Small intestine (tissue), 7 donors: ENCODE measurements at regions not wholly inside any gene's neighbourhood (a gene's known extent, or its start where the extent isn't known, plus 50 kb on each side); places are given as distances from the start of the nearest gene placed in this dataset.

ENCODE experiments used
- DNase-seq, 2 donors: peaks; one replicate each; pipeline versions ENCODE4 v3.0.0 to v3.0.0-alpha.2; 2013
- FAIRE-seq: peaks from 2 replicates; lab custom pipeline; 2012; peaks lifted over from hg19 to GRCh38; lab: Jason Lieb, UNC
- H3K27ac ChIP-seq, 3 donors: one replicate each; pipeline ENCODE4 v1.5.1; 2013; ENCODE audit warnings: low read length in 2 of 3, mild to moderate bottlenecking in 2 of 3, control low read depth in 1 of 3, inconsistent platforms in 1 of 3, low read depth in 1 of 3, moderate library complexity in 1 of 3
- H3K27me3 ChIP-seq, 3 donors: one replicate each; pipeline ENCODE4 v1.6.1; 2013; ENCODE audit warnings: low read length in 3 of 3, inconsistent platforms in 1 of 3; ENCODE audit not compliant: control insufficient read depth in 3 of 3, insufficient read depth in 3 of 3
- H3K36me3 ChIP-seq, 3 donors: one replicate each; pipeline ENCODE4 v1.6.1; 2013; ENCODE audit warnings: low read length in 3 of 3, inconsistent platforms in 1 of 3, low read depth in 1 of 3, mild to moderate bottlenecking in 1 of 3, moderate library complexity in 1 of 3; ENCODE audit not compliant: control insufficient read depth in 3 of 3, insufficient read depth in 2 of 3
- H3K4me1 ChIP-seq, 3 donors: one replicate each; pipeline ENCODE4 v1.6.1; 2013; ENCODE audit warnings: low read length in 2 of 3, inconsistent platforms in 1 of 3, low read depth in 1 of 3, mild to moderate bottlenecking in 1 of 3, moderate library complexity in 1 of 3; ENCODE audit not compliant: control insufficient read depth in 3 of 3, insufficient read depth in 2 of 3
- H3K4me3 ChIP-seq, 3 donors: one replicate each; pipeline ENCODE4 v1.5.1; 2013; ENCODE audit warnings: low read length in 3 of 3, control low read depth in 1 of 3, inconsistent platforms in 1 of 3, low read depth in 1 of 3, mild to moderate bottlenecking in 1 of 3, moderate library complexity in 1 of 3
- H3K9me3 ChIP-seq, 2 donors: one replicate each; pipeline ENCODE4 v1.6.1; 2013; ENCODE audit warnings: low read depth in 1 of 2, low read length in 1 of 2; ENCODE audit not compliant: control insufficient read depth in 2 of 2, insufficient read depth in 1 of 2
- WGBS, 3 donors: extraction: QIAGEN DNeasy Blood & Tissue Kit; methylation state at CpG; one replicate each; pipeline ENCODE4 v1.1.7; 2013; 5-methylcytosine and 5-hydroxymethylcytosine counted together
- donor health status: healthy with polysubstance abuse.
- donor health status: control.
- donor health status: control.
- donor health status: Bipolar disorder and iron deficiency.
- donor health status: healthy.

DNA sequence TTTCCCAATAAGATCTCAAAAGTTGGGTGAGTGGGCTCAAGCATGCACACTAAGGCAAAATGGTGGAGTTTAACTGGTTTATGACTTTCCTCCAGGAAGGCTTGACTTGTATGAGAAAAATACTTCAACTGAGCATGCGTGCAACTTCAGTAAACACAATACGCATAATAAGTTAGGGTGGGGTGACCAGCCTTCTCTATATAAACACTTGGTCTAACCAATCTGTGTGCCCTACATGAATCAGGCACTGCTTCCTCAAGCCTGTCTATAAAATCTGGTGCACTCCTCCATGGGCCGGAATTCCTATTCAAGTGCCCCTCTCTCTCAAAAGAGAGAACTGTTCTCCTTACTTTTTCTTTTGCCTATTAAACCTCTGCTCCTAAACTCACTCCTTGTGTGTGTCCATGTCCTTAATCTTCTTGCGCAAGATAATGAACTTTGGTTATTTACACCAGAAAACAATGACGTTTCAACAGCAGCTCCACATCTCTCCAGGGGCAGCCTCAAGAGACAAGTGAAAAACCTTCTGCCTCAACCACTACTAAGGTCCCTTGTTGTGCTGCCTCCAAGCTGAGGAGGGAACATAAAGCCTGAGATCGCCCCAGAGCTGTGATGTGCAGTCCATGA lies 352.6 kb downstream of the CAAP1 start:
- H3K27ac ChIP-seq, result no peak overlapping the region
- H3K4me1 ChIP-seq, result no peaks in the 10 kb centered on the region
- no peak overlapping the region for H3K4me3 ChIP-seq
- no peaks in the 10 kb centered on the region for H3K36me3 ChIP-seq
- DNase-seq (no peak), FAIRE-seq (no peak)
- no peaks in the 10 kb centered on the region for H3K27me3 ChIP-seq
- WGBS, 3 donors, result 77 to 86% (median 85%) methylated on average over 6 of the region's 6 CpGs
- H3K9me3 ChIP-seq, result peaks cover 0 to 1% of the 10 kb centered on the region in 2 donors

GRCh38 chr9:26537211-26537610 lies 355.4 kb downstream of the CAAP1 start:
- no peak overlapping the region for H3K4me3 ChIP-seq
- no peaks in the 10 kb centered on the region for H3K4me1 ChIP-seq
- DNase-seq (no peak), FAIRE-seq (no peak)
- no peaks in the 10 kb centered on the region for H3K27me3 ChIP-seq
- H3K36me3 ChIP-seq, result no peaks in the 10 kb centered on the region
- no peak overlapping the region for H3K27ac ChIP-seq
- peaks cover 0 to 1% of the 10 kb centered on the region in 2 donors for H3K9me3 ChIP-seq
- WGBS, 3 donors, result 73 to 86% (median 75%) methylated on average over 4 of the region's 4 CpGs

DNA sequence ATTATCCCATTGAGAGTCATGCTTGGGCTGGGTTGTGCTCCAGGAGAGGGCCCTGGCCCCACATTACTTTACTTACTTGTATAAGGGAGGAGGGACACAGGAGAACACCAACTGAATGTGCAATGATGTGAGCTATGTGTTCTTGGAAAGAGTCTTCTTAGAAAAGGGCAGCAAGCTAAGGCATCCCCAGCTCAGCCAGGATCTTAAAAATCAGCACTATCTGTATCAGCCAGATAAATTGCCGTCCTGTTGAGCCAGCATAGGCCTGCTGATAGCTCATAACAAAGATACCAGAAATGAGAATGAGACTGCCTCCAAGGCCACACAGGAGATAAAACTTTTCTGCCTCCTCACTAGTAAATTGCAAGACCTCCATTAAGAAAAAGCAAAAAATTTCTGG lies 357.5 kb downstream of the CAAP1 start:
- Histone ChIP-seq H3K4me3 (no peak overlapping the region), H3K27me3 (no peaks in the 10 kb centered on the region), H3K36me3 (no peaks in the 10 kb centered on the region), H3K4me1 (no peaks in the 10 kb centered on the region), H3K9me3 (peaks cover 0 to 1% of the 10 kb centered on the region in 2 donors), H3K27ac (no peak overlapping the region)
- DNase-seq, result no peak
- no peak for FAIRE-seq
- 21 to 44% (median 40%) methylated on average over 1 of the region's 1 CpG for WGBS, 3 donors

DNA sequence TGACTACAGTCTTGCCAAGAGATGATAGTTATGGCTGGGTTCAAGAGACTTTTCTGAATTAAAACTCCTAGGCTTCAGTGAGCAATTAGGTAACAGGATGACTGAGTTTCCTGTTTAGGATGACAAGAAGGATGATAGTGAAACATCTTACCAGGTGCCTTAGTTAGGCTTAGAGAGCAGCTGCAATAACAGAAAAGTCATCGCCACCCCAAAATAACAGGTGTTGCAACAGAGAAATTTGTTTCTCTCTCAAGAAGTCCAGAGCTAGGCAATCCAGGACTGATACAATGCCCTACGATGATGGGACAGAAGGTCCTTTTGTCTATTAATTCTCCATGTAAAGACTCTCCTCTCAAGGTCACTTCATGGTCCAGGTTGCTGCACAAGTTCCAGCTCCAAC lies 361.8 kb downstream of the CAAP1 start:
- FAIRE-seq (no peak), DNase-seq (no peak)

DNA sequence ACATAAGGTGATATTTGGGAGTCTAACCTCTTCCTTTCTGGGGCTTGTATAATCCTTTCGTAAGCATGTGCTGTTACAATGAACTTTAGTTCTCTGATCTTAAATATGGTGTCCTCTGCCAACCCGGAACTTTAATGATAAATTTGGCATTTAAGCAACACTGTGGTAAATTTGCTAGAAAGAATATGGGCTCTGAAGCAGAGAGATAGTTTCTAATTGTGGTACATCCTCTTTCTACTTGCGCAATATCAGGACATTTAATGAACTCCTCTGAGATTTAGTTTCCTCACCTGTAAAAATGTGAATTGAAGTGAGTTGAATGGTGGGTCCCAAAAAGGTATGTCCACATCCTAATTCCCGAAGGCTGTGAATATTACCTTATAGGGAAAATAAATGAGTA lies 364.7 kb downstream of the CAAP1 start:
- DNase-seq (no peak), FAIRE-seq (no peak)
- Histone ChIP-seq H3K9me3 (no peaks in the 10 kb centered on the region), H3K27me3 (no peaks in the 10 kb centered on the region), H3K4me3 (no peak overlapping the region), H3K36me3 (no peaks in the 10 kb centered on the region), H3K4me1 (no peaks in the 10 kb centered on the region), H3K27ac (no peak overlapping the region)
- WGBS, 3 donors, result 90 to 91% (median 91%) methylated on average over 4 of the region's 4 CpGs

More for the DNA sequence above, 361.8 kb downstream of the CAAP1 start:
- H3K4me1 ChIP-seq, result no peaks in the 10 kb centered on the region
- no peaks in the 10 kb centered on the region for H3K9me3 ChIP-seq
- 86 to 90% (median 87%) methylated on average over 2 of the region's 2 CpGs for WGBS, 3 donors
- no peaks in the 10 kb centered on the region for H3K27me3 ChIP-seq
- no peaks in the 10 kb centered on the region for H3K36me3 ChIP-seq
- no peak overlapping the region for H3K4me3 ChIP-seq
- H3K27ac ChIP-seq, result no peak overlapping the region

GRCh38 chr9:26524267-26524666 lies 368.3 kb downstream of the CAAP1 start:
- no peaks in the 10 kb centered on the region for H3K4me1 ChIP-seq
- no peaks in the 10 kb centered on the region for H3K27me3 ChIP-seq
- 30 to 45% (median 31%) methylated on average over 1 of the region's 1 CpG for WGBS, 3 donors
- no peaks in the 10 kb centered on the region for H3K9me3 ChIP-seq
- no peak overlapping the region for H3K27ac ChIP-seq
- H3K36me3 ChIP-seq, result no peaks in the 10 kb centered on the region
- no peak overlapping the region for H3K4me3 ChIP-seq
- FAIRE-seq, result no peak
- DNase-seq, result no peak

DNA sequence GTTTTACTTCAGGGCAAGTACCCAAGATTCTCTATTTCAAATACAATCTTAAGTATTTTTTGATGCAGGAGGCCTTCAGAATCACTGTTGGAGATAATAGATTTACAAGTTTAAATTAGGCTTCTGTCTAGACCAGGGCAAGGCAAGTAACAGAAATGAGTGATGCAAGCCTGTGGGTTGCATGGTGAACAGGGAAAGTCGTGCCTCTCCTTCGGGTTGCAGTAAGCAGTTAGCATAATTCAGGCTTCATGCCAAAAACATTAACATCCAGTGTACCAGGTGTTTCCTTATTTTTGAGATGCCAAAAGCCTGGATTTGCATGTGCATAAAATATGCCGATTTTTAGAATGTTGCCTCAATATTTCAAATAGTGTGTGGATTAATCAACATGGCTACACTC lies 369.0 kb downstream of the CAAP1 start:
- no peak for DNase-seq
- H3K4me3 ChIP-seq, result no peak overlapping the region
- no peak overlapping the region for H3K27ac ChIP-seq
- H3K27me3 ChIP-seq, result no peaks in the 10 kb centered on the region
- no peaks in the 10 kb centered on the region for H3K9me3 ChIP-seq
- H3K4me1 ChIP-seq, result no peaks in the 10 kb centered on the region
- FAIRE-seq, result no peak
- 56 to 79% (median 64%) methylated on average over 3 of the region's 3 CpGs for WGBS, 3 donors
- no peaks in the 10 kb centered on the region for H3K36me3 ChIP-seq

- no peak overlapping the region for H3K4me3 ChIP-seq
- no peak for DNase-seq
These were observed 372.5 kb downstream of the CAAP1 start for GRCh38 chr9:26520141-26520540.

DNA sequence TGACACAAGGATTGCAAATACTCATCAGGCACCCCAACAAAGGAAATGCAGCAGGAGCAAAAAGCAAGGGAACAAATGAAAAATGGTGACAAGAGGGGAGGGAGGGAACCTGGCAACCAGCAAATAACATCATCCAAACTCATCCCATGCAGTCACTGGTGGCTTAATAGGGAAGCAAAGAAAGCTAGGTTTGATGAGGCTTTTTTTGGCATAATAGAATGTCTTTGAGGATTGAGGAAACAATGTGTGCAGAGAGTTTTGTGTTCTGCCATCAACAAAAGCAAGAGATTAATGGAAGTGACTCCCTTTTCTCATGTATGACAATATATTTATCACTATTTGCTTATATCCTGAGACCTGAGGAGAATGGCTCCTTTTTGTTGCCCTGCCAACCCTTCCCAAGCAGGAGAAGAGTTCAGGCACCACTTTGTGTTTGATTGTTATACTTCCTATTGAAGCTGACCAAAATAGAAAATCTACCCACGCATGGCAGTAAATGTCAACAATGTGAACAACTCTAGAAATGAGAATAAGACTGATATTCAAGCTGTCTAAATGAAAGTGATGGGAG lies 375.7 kb downstream of the CAAP1 start:
- FAIRE-seq, result no peak
- Histone ChIP-seq H3K27ac (no peak overlapping the region), H3K4me1 (no peaks in the 10 kb centered on the region), H3K9me3 (no peaks in the 10 kb centered on the region), H3K4me3 (no peak overlapping the region), H3K36me3 (no peaks in the 10 kb centered on the region), H3K27me3 (no peaks in the 10 kb centered on the region)
- DNase-seq, result no peak
- 49 to 61% (median 57%) methylated on average over 1 of the region's 1 CpG for WGBS, 3 donors

More at GRCh38 chr9:26520141-26520540, 372.5 kb downstream of the CAAP1 start:
- no peaks in the 10 kb centered on the region for H3K9me3 ChIP-seq
- H3K27ac ChIP-seq, result no peak overlapping the region
- no peaks in the 10 kb centered on the region for H3K36me3 ChIP-seq
- 48 to 78% (median 50%) methylated on average over 1 of the region's 1 CpG for WGBS, 3 donors
- no peak for FAIRE-seq
- no peaks in the 10 kb centered on the region for H3K27me3 ChIP-seq
- no peaks in the 10 kb centered on the region for H3K4me1 ChIP-seq
